HG03095 (cell line): ENCODE measurements at regions not wholly inside any gene's neighbourhood (a gene's known extent, or its start where the extent isn't known, plus 50 kb on each side); places are given as distances from the start of the nearest gene placed in this dataset.
"Not testable (repeated sequence)": the region's sequence is repeated elsewhere in the genome, so short reads cannot be mapped to it uniquely, and the experiment has no call there.

Experiments
- ATAC-seq: cut with Tn5 transposase; IDR thresholded peaks from one replicate; pipeline ENCODE4 v1.9.1; 2021; ENCODE audit warnings: moderate library complexity; ENCODE audit not compliant: unreplicated experiment

GRCh38 chr2:125330133-125330532, 1305.0 kb downstream of the CNTNAP5 start:
- peak; percentile 80 for ATAC-seq

GRCh38 chr2:125341353-125341752, 1314.6 kb upstream of the GYPC start:
- ATAC-seq = no peak

- ATAC-seq = not testable (repeated sequence)
Measured at GRCh38 chr2:125353542-125353941, 1302.4 kb upstream of the GYPC start.

GRCh38 chr2:125364192-125364983, 1291.6 kb upstream of the GYPC start:
- no peak for ATAC-seq

- ATAC-seq = no peak
Measured at GRCh38 chr2:125364984-125365265, 1291.0 kb upstream of the GYPC start.

GRCh38 chr2:125371867-125372266, 1284.1 kb upstream of the GYPC start:
- ATAC-seq = no peak

- no peak for ATAC-seq
Measured at GRCh38 chr2:125373293-125373692, 1282.7 kb upstream of the GYPC start.

GRCh38 chr2:125386074-125386473, 1269.9 kb upstream of the GYPC start:
- no peak for ATAC-seq

GRCh38 chr2:125397535-125398251, 1258.3 kb upstream of the GYPC start:
- ATAC-seq = peak; percentile 88

GRCh38 chr2:125398738-125399524, 1257.0 kb upstream of the GYPC start:
- no peak for ATAC-seq

GRCh38 chr2:125405816-125406215, 1250.1 kb upstream of the GYPC start:
- ATAC-seq = no peak

GRCh38 chr2:125408874-125409538, 1247.0 kb upstream of the GYPC start:
- ATAC-seq = no peak

- no peak for ATAC-seq
Measured at GRCh38 chr2:125418483-125418882, 1237.5 kb upstream of the GYPC start.

- ATAC-seq = not testable (repeated sequence)
Measured at GRCh38 chr2:125422198-125422770, 1233.7 kb upstream of the GYPC start.

- ATAC-seq = no peak
Measured at GRCh38 chr2:125424266-125424785, 1231.6 kb upstream of the GYPC start.

GRCh38 chr2:125427721-125428315, 1228.1 kb upstream of the GYPC start:
- no peak for ATAC-seq

GRCh38 chr2:125444106-125444505, 1211.9 kb upstream of the GYPC start:
- no peak for ATAC-seq

- ATAC-seq = no peak
Measured at GRCh38 chr2:125445495-125445894, 1210.5 kb upstream of the GYPC start.

GRCh38 chr2:125450092-125450491, 1205.9 kb upstream of the GYPC start:
- ATAC-seq = no peak

GRCh38 chr2:125455110-125455509, 1200.8 kb upstream of the GYPC start:
- no peak for ATAC-seq
